ENCODE measurements at regions not wholly inside any gene's neighbourhood (a gene's known extent, or its start where the extent isn't known, plus 50 kb on each side); places are given as distances from the start of the nearest gene placed in this dataset.

- FAIRE-seq (no peak), DNase-seq (no peak)
- no peak for TF ChIP-seq CTCF (IDR thresholded peaks at IDR 0.05; ENCODE audit: borderline replicate concordance, extremely low read depth, insufficient read depth)
- no peaks in the 10 kb centered on the region for H3K27me3 ChIP-seq (ENCODE audit: control insufficient read depth, insufficient read depth, low read length)
- no peak overlapping the region for H3K9ac ChIP-seq (ENCODE audit: low read length in 3 of 3)
- H3K36me3 ChIP-seq (ENCODE audit: control insufficient read depth in 2 of 3, insufficient read depth in 3 of 3, low read length in 3 of 3), result no peaks in the 10 kb centered on the region
- no peaks in the 10 kb centered on the region for H3K4me1 ChIP-seq (ENCODE audit: control insufficient read depth in 2 of 3, insufficient read depth in 2 of 3, low read depth in 1 of 3, low read length in 3 of 3)
- intact Hi-C loops (cut with DNase I), result no loop called here
- no peaks in the 10 kb centered on the region for H3K9me3 ChIP-seq (ENCODE audit: control insufficient read depth in 2 of 3, insufficient read depth in 1 of 3, low read length in 3 of 3)
- no peak overlapping the region for H3K4me3 ChIP-seq (ENCODE audit: low read length in 3 of 3)
- no peak overlapping the region for H3K27ac ChIP-seq (ENCODE audit: low read depth in 2 of 2, low read length in 2 of 2)
Measured at GRCh38 chr15:70491201-70491621, 272.1 kb downstream of the UACA start.

GRCh38 chr15:70490838-70491155 lies 272.6 kb downstream of the UACA start:
- Histone ChIP-seq H3K9me3 (ENCODE audit: control insufficient read depth in 2 of 3, insufficient read depth in 1 of 3, low read length in 3 of 3) (no peaks in the 10 kb centered on the region), H3K4me1 (ENCODE audit: control insufficient read depth in 2 of 3, insufficient read depth in 2 of 3, low read depth in 1 of 3, low read length in 3 of 3) (no peaks in the 10 kb centered on the region)

GRCh38 chr15:70490148-70490837 lies 273.1 kb downstream of the UACA start:
- intact Hi-C loops (cut with DNase I), result no loop called here
- Histone ChIP-seq H3K36me3 (ENCODE audit: control insufficient read depth in 2 of 3, insufficient read depth in 3 of 3, low read length in 3 of 3) (no peaks in the 10 kb centered on the region), H3K27ac (ENCODE audit: low read depth in 2 of 2, low read length in 2 of 2) (no peak overlapping the region), H3K4me1 (ENCODE audit: control insufficient read depth in 2 of 3, insufficient read depth in 2 of 3, low read depth in 1 of 3, low read length in 3 of 3) (no peaks in the 10 kb centered on the region), H3K9ac (ENCODE audit: low read length in 3 of 3) (no peak overlapping the region), H3K4me3 (ENCODE audit: low read length in 3 of 3) (no peak overlapping the region), H3K9me3 (ENCODE audit: control insufficient read depth in 2 of 3, insufficient read depth in 1 of 3, low read length in 3 of 3) (no peaks in the 10 kb centered on the region), H3K27me3 (ENCODE audit: control insufficient read depth, insufficient read depth, low read length) (no peaks in the 10 kb centered on the region)
- no peak for TF ChIP-seq CTCF (IDR thresholded peaks at IDR 0.05; ENCODE audit: borderline replicate concordance, extremely low read depth, insufficient read depth)
- FAIRE-seq (no peak), DNase-seq (no peak)

More at GRCh38 chr15:70490838-70491155, 272.6 kb downstream of the UACA start:
- no peak for FAIRE-seq
- DNase-seq, result no peak
- Histone ChIP-seq H3K36me3 (ENCODE audit: control insufficient read depth in 2 of 3, insufficient read depth in 3 of 3, low read length in 3 of 3) (no peaks in the 10 kb centered on the region), H3K27me3 (ENCODE audit: control insufficient read depth, insufficient read depth, low read length) (no peaks in the 10 kb centered on the region), H3K27ac (ENCODE audit: low read depth in 2 of 2, low read length in 2 of 2) (no peak overlapping the region), H3K4me3 (ENCODE audit: low read length in 3 of 3) (no peak overlapping the region), H3K9ac (ENCODE audit: low read length in 3 of 3) (no peak overlapping the region)
- TF ChIP-seq CTCF (IDR thresholded peaks at IDR 0.05; ENCODE audit: borderline replicate concordance, extremely low read depth, insufficient read depth), result no peak
- intact Hi-C loops (cut with DNase I), result no loop called here
